SH-SY5Y (cell line): ENCODE measurements at regions not wholly inside any gene's neighbourhood (a gene's known extent, or its start where the extent isn't known, plus 50 kb on each side); places are given as distances from the start of the nearest gene placed in this dataset.

ENCODE experiments used
- GATA2 ChIP-seq: IDR thresholded peaks from 2 replicates; pipeline ENCODE4 v1.6.1; 2011; ENCODE audit warnings: mild to moderate bottlenecking, low read depth, low read length
- GATA3 ChIP-seq: IDR thresholded peaks from 2 replicates; pipeline ENCODE4 v1.6.1; 2011; ENCODE audit warnings: low read depth, mild to moderate bottlenecking, low read length, moderate library complexity

DNA sequence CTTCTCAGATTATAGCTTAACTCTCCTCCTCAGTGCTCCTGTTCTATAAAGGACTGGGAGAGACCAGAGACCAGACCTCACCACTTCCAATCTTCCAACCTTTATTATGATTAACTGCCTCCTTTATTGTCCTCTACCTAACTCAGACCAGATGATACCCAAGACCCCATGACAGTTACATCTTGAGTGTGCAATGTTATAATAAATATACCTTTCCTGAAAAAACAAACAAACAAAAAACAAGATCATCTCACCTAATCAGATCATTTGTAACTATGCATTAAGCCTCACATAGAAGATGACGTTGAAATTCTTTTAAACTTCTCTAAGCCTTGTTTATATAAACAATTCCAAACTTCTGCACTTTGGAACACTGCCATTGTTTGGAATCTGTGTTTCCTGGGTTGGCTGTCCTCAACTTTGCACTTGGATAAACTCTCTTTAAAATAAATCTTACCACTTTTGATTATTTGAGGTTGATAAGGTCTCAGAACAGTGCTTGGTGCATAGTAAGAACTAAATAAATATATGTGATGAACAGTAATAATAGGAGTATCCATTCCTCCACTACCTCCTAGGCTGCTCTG lies 342.7 kb downstream of the TDRD15 start:
- TF ChIP-seq GATA3 (no peak), GATA2 (no peak)
